Upper lobe of left lung (tissue), 6 donors: ENCODE measurements at regions not wholly inside any gene's neighbourhood (a gene's known extent, or its start where the extent isn't known, plus 50 kb on each side); places are given as distances from the start of the nearest gene placed in this dataset.
"Not testable (repeated sequence)": the region's sequence is repeated elsewhere in the genome, so short reads cannot be mapped to it uniquely, and the experiment has no call there.

Experiments used
- ATAC-seq, 2 donors: fragments of 200-7000 bp; cut with Tn5 transposase; one replicate each; pipeline ENCODE4 v1.9.1; 2022; ENCODE audit warnings: mild to moderate bottlenecking in 2 of 2, moderate library complexity in 2 of 2; ENCODE audit not compliant: low FRiP score in 2 of 2
- DNase-seq, 2 donors: peaks; one replicate each; pipeline ENCODE4 v3.0.0-alpha.2; 2019 to 2020
- H3K27ac ChIP-seq, 4 donors: fragments of 200-600 bp; sonication (generic); one replicate each; pipeline ENCODE4 v1.5.1; 2016 to 2019
- H3K27me3 ChIP-seq, 4 donors: fragments of 200-600 bp; sonication (generic); one replicate each; pipeline ENCODE4 v1.5.1; 2017 to 2019
- H3K36me3 ChIP-seq, 4 donors: fragments of 200-600 bp; sonication (generic); one replicate each; pipeline ENCODE4 v1.5.1; 2016 to 2019
- H3K4me1 ChIP-seq, 4 donors: fragments of 200-600 bp; sonication (generic); one replicate each; pipeline ENCODE4 v1.5.1; 2018 to 2019
- H3K4me3 ChIP-seq, 4 donors: fragments of 200-600 bp; sonication (generic); one replicate each; pipeline ENCODE4 v1.5.1; 2017 to 2019; ENCODE audit warnings: mild to moderate bottlenecking in 2 of 4, moderate library complexity in 1 of 4
- H3K9me3 ChIP-seq, 4 donors: fragments of 200-600 bp; sonication (generic); one replicate each; pipeline ENCODE4 v1.5.1; 2018 to 2019
- CTCF ChIP-seq, 6 experiments: fragments of 450-650 bp in 4 of 6; fragments of 200-600 bp in 2 of 6; sonication (generic) in 2 of 6; IDR thresholded peaks; one replicate each; pipeline ENCODE4 v1.5.1; 2016 to 2019; ENCODE audit warnings: antibody characterized with exemption in 6 of 6
- EP300 ChIP-seq, 4 donors: sonication (generic); formaldehyde crosslinking; IDR thresholded peaks; one replicate each; pipeline ENCODE4 v1.5.1; 2017; ENCODE audit warnings: antibody characterized with exemption in 4 of 4, control low read depth in 2 of 4
- POLR2A ChIP-seq, 4 donors: fragments of 450-650 bp; IDR thresholded peaks; one replicate each; pipeline ENCODE4 v1.5.1; 2016 to 2017; ENCODE audit warnings: antibody characterized with exemption in 4 of 4, mild to moderate bottlenecking in 2 of 4
- POLR2AphosphoS5 ChIP-seq, 2 donors: sonication (generic); formaldehyde crosslinking; IDR thresholded peaks; one replicate each; pipeline ENCODE4 v1.5.1; 2017; ENCODE audit warnings: antibody characterized with exemption in 2 of 2
- WGBS, 2 donors: methylation state at CpG; one replicate each; pipeline ENCODE4 v1.1.5; 2017 to 2018; 5-methylcytosine and 5-hydroxymethylcytosine counted together
- donor health status: DM: no; HTN: no; CAD: no; lungs with moderate emphysema.
- donor health status: DM: no; HTN: yes; CAD: no; lungs with severe emphysema.

GRCh38 chr9:106785200-106785599, 77.8 kb upstream of the ZNF462 start:
- H3K4me1 ChIP-seq = no peaks in the 10 kb centered on the region
- DNase-seq (no peak), ATAC-seq (no peak)
- no peaks in the 10 kb centered on the region for H3K9me3 ChIP-seq
- H3K27me3 ChIP-seq = no peaks in the 10 kb centered on the region
- TF ChIP-seq POLR2A (IDR thresholded peaks at IDR 0.05) = no peak
- TF ChIP-seq POLR2AphosphoS5 (IDR thresholded peaks at IDR 0.05) = no peak
- no peak for TF ChIP-seq EP300 (IDR thresholded peaks at IDR 0.05)
- no peak for TF ChIP-seq CTCF (IDR thresholded peaks at IDR 0.05)
- 88 to 90% methylated on average over 3 of the region's 3 CpGs for WGBS, 2 donors
- no peak overlapping the region for H3K27ac ChIP-seq
- H3K4me3 ChIP-seq = no peak overlapping the region
- no peaks in the 10 kb centered on the region for H3K36me3 ChIP-seq

GRCh38 chr9:106788021-106788420, 74.9 kb upstream of the ZNF462 start:
- H3K27me3 ChIP-seq, DNase-seq, H3K4me1 ChIP-seq, H3K4me3 ChIP-seq, ATAC-seq, H3K36me3 ChIP-seq, H3K27ac ChIP-seq, H3K9me3 ChIP-seq: not testable (repeated sequence)
- WGBS, 2 donors = 46 to 63% methylated on average over 2 of the region's 2 CpGs

- H3K9me3 ChIP-seq = no peaks in the 10 kb centered on the region
- no peaks in the 10 kb centered on the region for H3K27me3 ChIP-seq
- no peak for DNase-seq
- WGBS, 2 donors = 73 to 90% methylated on average over 4 of the region's 4 CpGs
- ATAC-seq = no peak
- no peak for TF ChIP-seq POLR2AphosphoS5 (IDR thresholded peaks at IDR 0.05)
- no peak for TF ChIP-seq POLR2A (IDR thresholded peaks at IDR 0.05)
- no peaks in the 10 kb centered on the region for H3K4me1 ChIP-seq
- no peak overlapping the region for H3K27ac ChIP-seq
- H3K4me3 ChIP-seq = no peak overlapping the region
- H3K36me3 ChIP-seq = no peaks in the 10 kb centered on the region
Observed at GRCh38 chr9:106795031-106795430, 67.9 kb upstream of the ZNF462 start.

GRCh38 chr9:106796771-106797170, 66.2 kb upstream of the ZNF462 start:
- H3K4me3 ChIP-seq = no peak overlapping the region
- no peaks in the 10 kb centered on the region for H3K9me3 ChIP-seq
- H3K36me3 ChIP-seq = no peaks in the 10 kb centered on the region
- H3K27me3 ChIP-seq = no peaks in the 10 kb centered on the region
- H3K4me1 ChIP-seq = no peaks in the 10 kb centered on the region
- no peak for ATAC-seq
- no peak overlapping the region for H3K27ac ChIP-seq
- no peak for DNase-seq
- no peak for TF ChIP-seq POLR2A (IDR thresholded peaks at IDR 0.05)
- no peak for TF ChIP-seq EP300 (IDR thresholded peaks at IDR 0.05)
- TF ChIP-seq CTCF (IDR thresholded peaks at IDR 0.05) = no peak
- no peak for TF ChIP-seq POLR2AphosphoS5 (IDR thresholded peaks at IDR 0.05)

- WGBS, 2 donors = 93 to 94% methylated on average over 2 of the region's 2 CpGs
- H3K9me3 ChIP-seq = no peaks in the 10 kb centered on the region
- no peak overlapping the region for H3K27ac ChIP-seq
- H3K4me1 ChIP-seq = no peaks in the 10 kb centered on the region
- no peaks in the 10 kb centered on the region for H3K27me3 ChIP-seq
- no peak for DNase-seq
- H3K4me3 ChIP-seq = no peak overlapping the region
- H3K36me3 ChIP-seq = no peaks in the 10 kb centered on the region
- no peak for ATAC-seq
- TF ChIP-seq EP300 (IDR thresholded peaks at IDR 0.05) (no peak), POLR2AphosphoS5 (IDR thresholded peaks at IDR 0.05) (no peak), POLR2A (IDR thresholded peaks at IDR 0.05) (no peak), CTCF (IDR thresholded peaks at IDR 0.05) (no peak)
Observed at GRCh38 chr9:106797299-106797698, 65.7 kb upstream of the ZNF462 start.

GRCh38 chr9:106798016-106798799, 64.8 kb upstream of the ZNF462 start:
- no peak for TF ChIP-seq POLR2A (IDR thresholded peaks at IDR 0.05)
- TF ChIP-seq POLR2AphosphoS5 (IDR thresholded peaks at IDR 0.05) = no peak
- TF ChIP-seq CTCF (IDR thresholded peaks at IDR 0.05) = no peak
- TF ChIP-seq EP300 (IDR thresholded peaks at IDR 0.05) = no peak
- H3K36me3 ChIP-seq = no peaks in the 10 kb centered on the region
- DNase-seq (no peak), ATAC-seq (no peak)
- H3K27me3 ChIP-seq = no peaks in the 10 kb centered on the region
- WGBS, 2 donors = 62 to 75% methylated on average over 9 of the region's 9 CpGs
- H3K27ac ChIP-seq = no peak overlapping the region
- H3K9me3 ChIP-seq = no peaks in the 10 kb centered on the region
- no peaks in the 10 kb centered on the region for H3K4me1 ChIP-seq
- no peak overlapping the region for H3K4me3 ChIP-seq
